GM23338 (cell line): ENCODE measurements at regions not wholly inside any gene's neighbourhood (a gene's known extent, or its start where the extent isn't known, plus 50 kb on each side); places are given as distances from the start of the nearest gene placed in this dataset.

Experiments
- ATAC-seq: fragments of 200-7000 bp; cut with Tn5 transposase; 3 replicates; pipeline ENCODE4 v1.9.1; 2020
- DNase-seq: peaks from one replicate; pipeline ENCODE4 v3.0.0-alpha.2; 2015; ENCODE audit warnings: low spot score
- H2AFZ ChIP-seq: fragments of 200-600 bp; sonication (generic); 2 replicates; pipeline ENCODE4 v1.8.0; 2016; ENCODE audit warnings: antibody characterized with exemption, mild to moderate bottlenecking, moderate library complexity
- H3F3A ChIP-seq: fragments of 200-600 bp; sonication (generic); replicated peaks from 2 replicates; pipeline ENCODE4 v1.8.0; 2017; ENCODE audit warnings: antibody characterized with exemption, mixed run types, low read depth
- H3K27ac ChIP-seq: fragments of 200-600 bp; sonication (generic); 2 replicates; pipeline ENCODE4 v1.6.1; 2016; ENCODE audit warnings: low read depth
- H3K27me3 ChIP-seq: fragments of 200-600 bp; sonication (generic); 2 replicates; pipeline ENCODE4 v1.8.0; 2016; ENCODE audit warnings: mild to moderate bottlenecking, mixed run types, moderate library complexity; ENCODE audit not compliant: insufficient read depth
- H3K36me3 ChIP-seq: fragments of 200-600 bp; sonication (generic); 2 replicates; pipeline ENCODE4 v1.8.0; 2016; ENCODE audit warnings: mild to moderate bottlenecking; ENCODE audit not compliant: insufficient read depth
- H3K4me1 ChIP-seq: fragments of 200-600 bp; sonication (generic); 2 replicates; pipeline ENCODE4 v1.8.0; 2016; ENCODE audit warnings: mild to moderate bottlenecking, moderate library complexity; ENCODE audit not compliant: insufficient read depth
- H3K4me2 ChIP-seq: fragments of 200-600 bp; sonication (generic); 2 replicates; pipeline ENCODE4 v1.7.1; 2017; ENCODE audit warnings: mixed run types
- H3K4me3 ChIP-seq: fragments of 200-600 bp; sonication (generic); 2 replicates; pipeline ENCODE4 v1.6.1; 2016; ENCODE audit warnings: mixed run types
- H3K79me2 ChIP-seq: fragments of 200-600 bp; sonication (generic); replicated peaks from 2 replicates; pipeline ENCODE4 v1.8.0; 2017; ENCODE audit warnings: mild to moderate bottlenecking; ENCODE audit not compliant: insufficient read depth
- H3K9me2 ChIP-seq: fragments of 200-600 bp; sonication (generic); 2 replicates; pipeline ENCODE4 v1.8.0; 2017; ENCODE audit not compliant: insufficient read depth
- H4K20me1 ChIP-seq: fragments of 200-600 bp; sonication (generic); replicated peaks from 2 replicates; pipeline ENCODE4 v1.8.0; 2017; ENCODE audit warnings: mild to moderate bottlenecking; ENCODE audit not compliant: insufficient read depth
- H3K27ac Mint-ChIP-seq: 2 replicates; pipeline ENCODE4 v1.8.0; 2020; ENCODE audit warnings: inconsistent platforms, mild to moderate bottlenecking, moderate library complexity, mixed read lengths
- H3K27me3 Mint-ChIP-seq: 3 replicates; pipeline ENCODE4 v1.8.0; 2022; ENCODE audit warnings: low read depth, mild to moderate bottlenecking, moderate library complexity, mixed read lengths, inconsistent platforms; ENCODE audit not compliant: insufficient read depth, poor library complexity
- H3K36me3 Mint-ChIP-seq: 3 replicates; pipeline ENCODE4 v1.8.0; 2021; ENCODE audit warnings: low read depth, mild to moderate bottlenecking, inconsistent platforms, moderate library complexity, mixed read lengths
- H3K4me1 Mint-ChIP-seq: 3 replicates; pipeline ENCODE4 v1.8.0; 2020; ENCODE audit warnings: mild to moderate bottlenecking, inconsistent platforms, mixed read lengths
- H3K4me3 Mint-ChIP-seq: 3 replicates; pipeline ENCODE4 v1.8.0; 2021; ENCODE audit warnings: moderate library complexity, mild to moderate bottlenecking, inconsistent platforms, mixed read lengths
- H3K9me3 Mint-ChIP-seq: 3 replicates; pipeline ENCODE4 v1.8.0; 2020; ENCODE audit warnings: moderate library complexity, mild to moderate bottlenecking, inconsistent platforms, mixed read lengths
- CREB1 ChIP-seq: fragments of 250-450 bp; sonication (Bioruptor Pico); IDR thresholded peaks from 2 replicates; pipeline ENCODE4 v1.5.0; 2020; ENCODE audit warnings: low read depth, mild to moderate bottlenecking, moderate library complexity
- ETS1 ChIP-seq: IDR thresholded peaks from 2 replicates; pipeline ENCODE4 v1.6.1; 2016; ENCODE audit warnings: antibody characterized with exemption
- EZH2 ChIP-seq: fragments of 200-600 bp; sonication (generic); IDR thresholded peaks from one replicate; pipeline ENCODE4 v1.8.0; 2017; ENCODE audit warnings: antibody characterized with exemption, mild to moderate bottlenecking, low read depth; ENCODE audit not compliant: unreplicated experiment
- EZH2phosphoT487 ChIP-seq: fragments of 200-600 bp; sonication (generic); IDR thresholded peaks from one replicate; pipeline ENCODE4 v1.8.1; 2018; ENCODE audit warnings: antibody characterized with exemption; ENCODE audit not compliant: unreplicated experiment
- JUNB ChIP-seq: IDR thresholded peaks from one replicate; pipeline ENCODE4 v1.6.1; 2016; ENCODE audit warnings: antibody characterized with exemption; ENCODE audit not compliant: unreplicated experiment
- POLR2AphosphoS5 ChIP-seq: IDR thresholded peaks from 2 replicates; pipeline ENCODE4 v1.6.1; 2016; ENCODE audit warnings: antibody characterized with exemption, low read depth
- REST ChIP-seq: IDR thresholded peaks from one replicate; pipeline ENCODE4 v1.6.1; 2018; ENCODE audit warnings: antibody characterized with exemption; ENCODE audit not compliant: unreplicated experiment
- ZNF114 ChIP-seq: fragments of 250-450 bp; sonication (Bioruptor Pico); IDR thresholded peaks from 2 replicates; pipeline ENCODE4 v1.5.0; 2020; ENCODE audit warnings: mild to moderate bottlenecking, moderate library complexity
- ZNF331 ChIP-seq: fragments of 250-450 bp; sonication (Bioruptor Pico); IDR thresholded peaks from 2 replicates; pipeline ENCODE4 v1.5.0; 2020; ENCODE audit warnings: low read depth, mild to moderate bottlenecking, moderate library complexity
- ZNF462 ChIP-seq: fragments of 250-450 bp; sonication (Bioruptor Pico); IDR thresholded peaks from 2 replicates; pipeline ENCODE4 v1.5.0; 2020; ENCODE audit warnings: mild to moderate bottlenecking, moderate library complexity

GRCh38 chr11:28448186-28448585 is 340.0 kb downstream of the METTL15 start (continued):
- TF ChIP-seq ZNF331 (CRISPR knock-in tag) (no peak), CREB1 (CRISPR knock-in tag) (no peak), EZH2phosphoT487 (no peak), ZNF114 (no peak), EZH2 (no peak)

- H3K9me3 Mint-ChIP-seq = no peaks in the 10 kb centered on the region
- H3K27ac ChIP-seq = no peak overlapping the region
- ATAC-seq (no peak), DNase-seq (no peak)
- H3K4me1 Mint-ChIP-seq = peaks cover 3% of the 10 kb centered on the region; the same call in 2 of the 3 replicates
- no peaks in the 10 kb centered on the region for H3K79me2 ChIP-seq
- H3K27me3 ChIP-seq = no peaks in the 10 kb centered on the region
- no peak for TF ChIP-seq POLR2AphosphoS5
- no peak for TF ChIP-seq ZNF114
- TF ChIP-seq EZH2phosphoT487 = no peak
- no peak for TF ChIP-seq ETS1
- no peak for TF ChIP-seq EZH2
- TF ChIP-seq JUNB = no peak
- H3K4me1 ChIP-seq = no peaks in the 10 kb centered on the region
- H3K9me2 ChIP-seq = peaks cover 7% of the 10 kb centered on the region; the same call in 1 of the 2 replicates
- H3K36me3 Mint-ChIP-seq = no peaks in the 10 kb centered on the region
- no peak overlapping the region for H3K27ac Mint-ChIP-seq
- no peak overlapping the region for H3K4me2 ChIP-seq
- no peaks in the 10 kb centered on the region for H3F3A ChIP-seq
- H3K4me3 Mint-ChIP-seq = no peak overlapping the region
- no peaks in the 10 kb centered on the region for H3K27me3 Mint-ChIP-seq
- no peaks in the 10 kb centered on the region for H3K36me3 ChIP-seq
- no peaks in the 10 kb centered on the region for H4K20me1 ChIP-seq
- no peak overlapping the region for H2AFZ ChIP-seq
- no peak overlapping the region for H3K4me3 ChIP-seq
Observed at GRCh38 chr11:28447226-28447625, 339.0 kb downstream of the METTL15 start.

GRCh38 chr11:28442131-28442530 is 333.9 kb downstream of the METTL15 start:
- Histone ChIP-seq H3K4me2 (no peak overlapping the region), H4K20me1 (peaks cover 4% of the 10 kb centered on the region; the same call in 1 of the 2 replicates), H3K79me2 (no peaks in the 10 kb centered on the region), H3K4me3 (no peak overlapping the region), H3K4me1 (no peaks in the 10 kb centered on the region), H3F3A (no peaks in the 10 kb centered on the region), H3K9me2 (no peaks in the 10 kb centered on the region), H3K27ac (no peak overlapping the region), H2AFZ (no peak overlapping the region), H3K36me3 (no peaks in the 10 kb centered on the region), H3K27me3 (no peaks in the 10 kb centered on the region)
- ATAC-seq (no peak), DNase-seq (no peak)
- Mint-ChIP-seq H3K36me3 (no peaks in the 10 kb centered on the region), H3K4me1 (no peaks in the 10 kb centered on the region), H3K9me3 (no peaks in the 10 kb centered on the region), H3K27ac (no peak overlapping the region), H3K4me3 (no peak overlapping the region), H3K27me3 (no peaks in the 10 kb centered on the region)
- TF ChIP-seq ZNF462 (CRISPR knock-in tag) (no peak), REST (no peak)
